Brain microvascular endothelial cell (primary cell): ENCODE measurements at regions not wholly inside any gene's neighbourhood (a gene's known extent, or its start where the extent isn't known, plus 50 kb on each side); places are given as distances from the start of the nearest gene placed in this dataset.
"Not testable (repeated sequence)": the region's sequence is repeated elsewhere in the genome, so short reads cannot be mapped to it uniquely, and the experiment has no call there.

ENCODE experiments used
- DNase-seq: peaks from one replicate; pipeline ENCODE4 v3.0.0-alpha.2; 2020
- H3K27ac ChIP-seq: fragments of 250-450 bp; sonication (Bioruptor Pico); 2 replicates; pipeline ENCODE4 v1.5.1; 2020; ENCODE audit warnings: mild to moderate bottlenecking, moderate library complexity
- H3K27me3 ChIP-seq: fragments of 250-450 bp; sonication (Bioruptor Pico); replicated peaks from 2 replicates; pipeline ENCODE4 v1.5.1; 2020; ENCODE audit warnings: mild to moderate bottlenecking
- H3K36me3 ChIP-seq: fragments of 250-450 bp; sonication (Bioruptor Pico); replicated peaks from 2 replicates; pipeline ENCODE4 v1.5.1; 2020; ENCODE audit warnings: mild to moderate bottlenecking
- H3K4me3 ChIP-seq: 2 replicates; pipeline ENCODE4 v1.5.1; 2011; ENCODE audit warnings: low read depth, mild to moderate bottlenecking, control low read depth, low read length, moderate library complexity
- in situ Hi-C: cut with HindIII; loops from 2 replicates; pipeline ENCODE4 v1.10.0; 2017; ENCODE audit warnings: low sequenced_read_pairs, low pct_ligation_motif_present
- TF ChIP-seq, protein P1 (sequence below): IDR thresholded peaks from 2 replicates; pipeline ENCODE4 v1.5.1; 2011; ENCODE audit warnings: low read depth, mild to moderate bottlenecking, moderate library complexity, low read length, control low read depth, inconsistent platforms; ENCODE audit errors: missing control alignments

DNA sequence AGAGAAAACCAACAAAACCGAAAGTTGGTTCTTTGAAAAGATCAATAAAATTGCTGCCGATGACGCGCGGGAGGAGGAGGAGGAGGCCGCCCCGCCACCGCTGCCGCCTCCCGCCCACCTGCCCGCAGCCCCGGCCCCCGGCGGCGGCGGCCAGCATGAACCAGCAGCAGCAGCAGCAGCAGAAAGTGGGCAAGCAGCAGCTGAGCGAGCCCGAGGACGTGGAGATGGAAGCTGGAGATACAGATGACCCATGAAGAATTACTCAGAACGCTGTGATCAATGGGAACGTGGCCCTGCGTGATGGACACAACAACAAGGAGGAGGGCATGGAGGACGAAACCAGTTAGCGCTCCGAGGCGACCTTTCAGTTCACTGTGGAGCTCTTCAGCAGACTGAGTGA lies 53.9 kb upstream of the EFNA5 start:
- TF ChIP-seq, protein P1, sequence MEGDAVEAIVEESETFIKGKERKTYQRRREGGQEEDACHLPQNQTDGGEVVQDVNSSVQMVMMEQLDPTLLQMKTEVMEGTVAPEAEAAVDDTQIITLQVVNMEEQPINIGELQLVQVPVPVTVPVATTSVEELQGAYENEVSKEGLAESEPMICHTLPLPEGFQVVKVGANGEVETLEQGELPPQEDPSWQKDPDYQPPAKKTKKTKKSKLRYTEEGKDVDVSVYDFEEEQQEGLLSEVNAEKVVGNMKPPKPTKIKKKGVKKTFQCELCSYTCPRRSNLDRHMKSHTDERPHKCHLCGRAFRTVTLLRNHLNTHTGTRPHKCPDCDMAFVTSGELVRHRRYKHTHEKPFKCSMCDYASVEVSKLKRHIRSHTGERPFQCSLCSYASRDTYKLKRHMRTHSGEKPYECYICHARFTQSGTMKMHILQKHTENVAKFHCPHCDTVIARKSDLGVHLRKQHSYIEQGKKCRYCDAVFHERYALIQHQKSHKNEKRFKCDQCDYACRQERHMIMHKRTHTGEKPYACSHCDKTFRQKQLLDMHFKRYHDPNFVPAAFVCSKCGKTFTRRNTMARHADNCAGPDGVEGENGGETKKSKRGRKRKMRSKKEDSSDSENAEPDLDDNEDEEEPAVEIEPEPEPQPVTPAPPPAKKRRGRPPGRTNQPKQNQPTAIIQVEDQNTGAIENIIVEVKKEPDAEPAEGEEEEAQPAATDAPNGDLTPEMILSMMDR: no peak
- Histone ChIP-seq H3K4me3 (no peak overlapping the region), H3K27ac (no peak overlapping the region), H3K27me3 (no peaks in the 10 kb centered on the region), H3K36me3 (no peaks in the 10 kb centered on the region)
- no peak for DNase-seq
- in situ Hi-C loops: no loop called here

DNA sequence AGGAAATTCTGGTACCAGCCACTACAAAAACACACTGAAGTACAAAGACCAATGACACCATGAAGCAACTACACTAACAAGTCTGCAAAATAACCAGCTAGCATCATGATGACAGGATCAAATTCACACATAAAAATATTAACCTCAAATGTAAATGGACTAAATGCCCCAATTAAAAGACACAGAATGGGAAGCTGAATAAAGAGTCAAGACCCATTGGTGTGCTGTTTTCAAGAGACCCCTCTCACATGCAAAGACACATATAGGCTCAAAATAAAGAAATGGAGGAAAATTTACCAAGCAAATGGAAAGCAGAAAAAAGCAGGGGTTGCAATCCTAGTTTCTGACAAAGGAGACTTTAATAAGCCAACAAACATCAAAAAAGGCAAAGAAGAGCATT lies 50.5 kb upstream of the EFNA5 start:
- H3K27me3 ChIP-seq, H3K4me3 ChIP-seq, in situ Hi-C loops, DNase-seq, H3K27ac ChIP-seq, H3K36me3 ChIP-seq: not testable (repeated sequence)
